VCaP (cell line): ENCODE measurements at regions not wholly inside any gene's neighbourhood (a gene's known extent, or its start where the extent isn't known, plus 50 kb on each side); places are given as distances from the start of the nearest gene placed in this dataset.

Experiments used
- H3K27ac ChIP-seq: fragments of 450-650 bp; 2 replicates; pipeline ENCODE4 v1.5.1; 2017
- CTCF ChIP-seq: fragments of 450-650 bp; conservative IDR thresholded peaks from 2 replicates; pipeline ENCODE4 v1.5.1; 2017; ENCODE audit warnings: mild to moderate bottlenecking, moderate library complexity

DNA sequence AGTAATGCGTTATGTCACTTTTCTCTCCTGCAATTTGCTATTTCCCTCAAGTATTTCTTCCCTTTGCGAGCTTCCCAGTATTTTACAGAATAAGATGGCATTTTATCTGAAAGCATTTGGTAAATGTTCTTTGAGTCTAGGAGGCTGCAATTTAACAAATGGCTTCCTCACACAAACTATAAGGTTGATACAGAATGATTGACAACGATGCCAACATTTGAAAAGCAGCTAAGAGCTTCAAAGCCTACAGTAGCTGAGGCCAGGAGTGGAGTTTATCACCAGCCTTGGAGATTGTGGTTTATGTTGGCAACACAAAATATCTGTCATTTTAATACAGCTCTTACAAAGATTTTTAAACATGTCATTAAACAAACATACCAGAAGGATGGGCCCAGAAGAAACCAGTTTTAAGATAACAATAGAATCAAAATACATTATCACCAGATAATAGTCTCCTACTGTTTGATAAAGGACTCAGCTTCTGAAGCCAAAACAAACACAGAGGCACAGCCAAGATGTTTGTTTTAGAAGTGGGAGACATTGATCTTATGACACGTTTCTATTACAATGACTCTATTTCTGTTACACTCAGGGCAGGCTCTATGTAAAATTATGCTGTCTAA is 711.4 kb upstream of the ACVR2A start:
- TF ChIP-seq CTCF = no peak
- H3K27ac ChIP-seq = peak overlapping the region; percentile 76

DNA sequence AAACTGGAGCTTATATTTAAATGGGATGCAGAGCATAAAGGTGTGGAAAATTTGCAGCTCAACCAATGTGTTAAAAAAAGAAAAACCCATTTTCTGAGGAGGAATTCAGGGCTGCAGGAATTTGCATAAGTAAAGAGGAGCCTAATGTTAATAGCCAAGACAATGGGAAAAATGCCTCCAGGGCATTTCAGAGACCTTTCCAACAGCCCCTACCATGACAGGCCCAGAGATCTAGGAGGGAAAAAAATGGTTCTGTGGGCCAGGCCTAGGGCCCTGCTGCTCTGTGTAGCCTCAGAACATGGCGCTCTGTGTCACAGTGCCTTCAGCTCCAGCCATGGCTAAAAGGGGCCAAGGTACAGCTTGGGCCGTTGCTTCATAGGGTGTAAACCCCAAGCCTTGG is 719.7 kb upstream of the ACVR2A start:
- TF ChIP-seq CTCF = no peak
- H3K27ac ChIP-seq = no peak overlapping the region

GRCh38 chr2:147122944-147123343 is 721.9 kb upstream of the ACVR2A start:
- H3K27ac ChIP-seq = no peak overlapping the region
- no peak for TF ChIP-seq CTCF

- no peak overlapping the region for H3K27ac ChIP-seq
- TF ChIP-seq CTCF = no peak
Observed at GRCh38 chr2:147110962-147111361, 733.9 kb upstream of the ACVR2A start.

DNA sequence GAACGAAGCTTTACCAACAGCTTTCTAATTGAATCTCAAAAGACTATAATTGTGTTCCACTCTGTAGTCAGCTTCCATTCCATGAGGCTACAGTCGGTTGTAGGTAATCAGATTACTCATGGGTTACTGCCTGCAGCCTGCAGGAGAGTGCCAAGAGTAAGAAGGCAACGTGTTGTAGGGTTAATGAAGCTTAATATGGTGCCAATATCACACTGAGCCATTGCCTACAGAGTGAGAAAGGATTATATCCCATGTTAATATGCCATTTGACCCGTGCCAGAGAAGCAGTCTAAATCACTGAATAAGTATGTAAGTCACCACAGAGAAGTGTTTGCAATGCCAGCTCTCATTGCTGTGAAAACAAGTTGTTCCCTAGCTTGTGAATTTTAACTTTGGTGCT is 734.5 kb upstream of the ACVR2A start:
- H3K27ac ChIP-seq = no peak overlapping the region
- no peak for TF ChIP-seq CTCF

- no peak overlapping the region for H3K27ac ChIP-seq
- no peak for TF ChIP-seq CTCF
Observed at GRCh38 chr2:147109291-147109690, 735.5 kb upstream of the ACVR2A start.

- TF ChIP-seq CTCF = no peak
Observed at GRCh38 chr2:147108548-147108947, 736.3 kb upstream of the ACVR2A start.

More at GRCh38 chr2:147108548-147108947, 736.3 kb upstream of the ACVR2A start:
- no peak overlapping the region for H3K27ac ChIP-seq
